HepG2 (cell line): ENCODE measurements at regions not wholly inside any gene's neighbourhood (a gene's known extent, or its start where the extent isn't known, plus 50 kb on each side); places are given as distances from the start of the nearest gene placed in this dataset.

Experiments
- NKX3-1 ChIP-seq: sonication (generic); formaldehyde crosslinking; IDR thresholded peaks from 2 replicates; pipeline ENCODE4 v1.5.0; 2020; ENCODE audit warnings: missing genetic modification reagents
- PAWR ChIP-seq: sonication (generic); formaldehyde crosslinking; IDR thresholded peaks from 2 replicates; pipeline ENCODE4 v1.4.0; 2020; ENCODE audit warnings: missing genetic modification reagents, mild to moderate bottlenecking, borderline replicate concordance
- PHF20 ChIP-seq: sonication (generic); formaldehyde crosslinking; IDR thresholded peaks from 2 replicates; pipeline ENCODE4 v1.5.0; 2020; ENCODE audit warnings: mild to moderate bottlenecking, missing genetic modification reagents
- PHF5A ChIP-seq: IDR thresholded peaks from one replicate; pipeline ENCODE4 v1.6.1; 2018; ENCODE audit warnings: low read depth, missing genetic modification reagents; ENCODE audit not compliant: unreplicated experiment
- REL ChIP-seq: sonication (generic); formaldehyde crosslinking; conservative IDR thresholded peaks from 2 replicates; pipeline ENCODE4 v1.8.0; 2022; ENCODE audit warnings: mild to moderate bottlenecking, missing genetic modification reagents, moderate library complexity
- TBX3 ChIP-seq: fragments of 450-650 bp; IDR thresholded peaks from 2 replicates; pipeline ENCODE4 v1.6.1; 2017; ENCODE audit warnings: antibody characterized with exemption, mild to moderate bottlenecking, inconsistent platforms, borderline replicate concordance
- ZMYM2 ChIP-seq: sonication (generic); formaldehyde crosslinking; IDR thresholded peaks from 2 replicates; pipeline ENCODE4 v1.8.0; 2022; ENCODE audit warnings: mild to moderate bottlenecking, missing genetic modification reagents
- ZNF234 ChIP-seq: sonication (generic); formaldehyde crosslinking; conservative IDR thresholded peaks from 2 replicates; pipeline ENCODE4 v1.5.1; 2020; ENCODE audit warnings: mild to moderate bottlenecking, missing genetic modification reagents
- ZNF318 ChIP-seq: sonication (generic); formaldehyde crosslinking; IDR thresholded peaks from 2 replicates; pipeline ENCODE4 v1.4.0; 2020; ENCODE audit warnings: mild to moderate bottlenecking, missing genetic modification reagents
- ZNF747 ChIP-seq: sonication (generic); formaldehyde crosslinking; IDR thresholded peaks from 2 replicates; pipeline ENCODE4 v1.8.1; 2023; ENCODE audit warnings: missing genetic modification reagents, mild to moderate bottlenecking, borderline replicate concordance
- ZNF891 ChIP-seq: sonication (generic); formaldehyde crosslinking; IDR thresholded peaks from 2 replicates; pipeline ENCODE4 v1.5.0; 2020; ENCODE audit warnings: mild to moderate bottlenecking, missing genetic modification reagents

GRCh38 chr4:137934046-137934445 lies 308.1 kb downstream of the SLC7A11 start (continued):
- TF ChIP-seq ZNF318 (CRISPR knock-in tag) (no peak), ZMYM2 (CRISPR knock-in tag) (no peak), ZNF891 (no peak), ZNF234 (CRISPR knock-in tag) (no peak), ZNF747 (CRISPR knock-in tag) (no peak), REL (CRISPR knock-in tag) (no peak), PAWR (CRISPR knock-in tag) (no peak), PHF20 (no peak), NKX3-1 (CRISPR knock-in tag) (no peak), TBX3 (no peak), PHF5A (CRISPR knock-in tag) (no peak)
- TF ChIP-seq, all 625 proteins: peak for 0
